ENCODE measurements at regions not wholly inside any gene's neighbourhood (a gene's known extent, or its start where the extent isn't known, plus 50 kb on each side); places are given as distances from the start of the nearest gene placed in this dataset.

DNA sequence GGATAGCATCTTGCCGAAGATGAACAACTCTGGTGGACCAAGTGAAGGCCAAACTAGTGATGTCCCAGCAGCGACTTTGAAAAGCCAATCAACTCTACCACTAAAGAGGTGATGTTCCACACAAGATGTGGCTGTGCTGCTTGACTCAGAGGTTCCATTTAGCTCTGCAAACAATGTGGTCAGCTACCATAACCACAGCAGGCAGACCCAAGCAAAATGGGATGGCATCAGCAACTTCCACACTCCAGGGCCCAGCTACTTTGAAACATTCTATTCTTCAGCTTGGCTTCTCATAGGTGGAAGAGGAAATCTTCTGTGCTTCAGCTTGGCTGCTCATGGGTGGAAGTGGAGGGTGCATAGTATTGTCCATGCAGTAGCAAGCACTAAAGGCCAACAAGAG lies 70.5 kb downstream of the IRX2 start:
- no peaks in the 10 kb centered on the region for H3K36me3 ChIP-seq (ENCODE audit: control insufficient read depth, insufficient read depth, low read length)
- no peak overlapping the region for H3K4me3 ChIP-seq (ENCODE audit: low read depth, low read length)
- H3K27me3 ChIP-seq (ENCODE audit: control insufficient read depth, insufficient read depth, low read length) = no peaks in the 10 kb centered on the region
- H3K27ac ChIP-seq (ENCODE audit: low read depth, low read length) = no peak overlapping the region
- H3K9ac ChIP-seq (ENCODE audit: low read length) = no peak overlapping the region
- peaks cover 4% of the 10 kb centered on the region; the same call in 1 of the 2 replicates for H3K4me1 ChIP-seq (ENCODE audit: control insufficient read depth, insufficient read depth, low read length)
- H3K9me3 ChIP-seq (ENCODE audit: control insufficient read depth, insufficient read depth, low read depth, low read length) = peaks cover 12% of the 10 kb centered on the region

DNA sequence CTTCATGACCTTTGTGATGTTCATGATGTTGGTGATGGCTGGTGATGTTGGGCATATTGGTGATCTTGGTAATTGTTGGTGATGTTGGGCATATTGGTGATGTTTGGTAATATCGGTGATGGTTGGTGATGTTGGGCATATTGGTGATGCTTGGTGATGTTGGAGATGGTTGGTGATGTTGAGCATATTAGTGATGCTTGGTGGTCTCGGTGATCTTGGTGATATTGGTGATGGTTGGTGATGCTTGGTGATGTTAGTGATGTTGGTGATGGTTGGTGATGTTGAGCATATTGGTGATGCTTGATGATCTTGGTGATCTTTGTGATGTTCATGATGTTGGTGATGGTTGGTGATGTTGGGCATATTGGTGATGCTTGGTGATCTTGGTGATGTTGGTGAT lies 73.8 kb downstream of the IRX2 start:
- H3K36me3 ChIP-seq (ENCODE audit: control insufficient read depth, insufficient read depth, low read length) = no peaks in the 10 kb centered on the region
- no peak overlapping the region for H3K9ac ChIP-seq (ENCODE audit: low read length)
- no peaks in the 10 kb centered on the region for H3K4me1 ChIP-seq (ENCODE audit: control insufficient read depth, insufficient read depth, low read length)
- H3K27me3 ChIP-seq (ENCODE audit: control insufficient read depth, insufficient read depth, low read length) = no peaks in the 10 kb centered on the region
- no peak overlapping the region for H3K4me3 ChIP-seq (ENCODE audit: low read depth, low read length)
- H3K9me3 ChIP-seq (ENCODE audit: control insufficient read depth, insufficient read depth, low read depth, low read length) = peaks cover 12% of the 10 kb centered on the region
- no peak overlapping the region for H3K27ac ChIP-seq (ENCODE audit: low read depth, low read length)

DNA sequence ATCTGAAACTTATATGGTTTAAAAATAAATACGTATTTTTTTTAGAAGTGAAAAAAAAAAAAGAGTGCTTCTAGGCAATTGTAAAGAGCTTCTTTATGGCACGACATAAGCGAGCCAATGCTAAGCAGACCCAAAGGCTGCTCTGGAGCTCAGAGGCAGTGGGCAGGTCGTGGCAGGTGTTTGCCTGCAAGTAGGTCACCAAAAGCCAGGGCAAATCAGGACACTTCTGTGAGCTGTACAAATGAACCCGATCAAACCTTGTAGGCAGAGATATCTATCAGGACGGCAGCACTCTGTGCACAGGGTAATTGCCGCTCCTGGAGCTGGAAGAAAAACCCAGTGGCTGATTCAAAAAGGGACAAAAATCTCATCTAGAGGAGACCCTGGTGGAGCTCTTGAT lies 75.9 kb downstream of the IRX2 start:
- Histone ChIP-seq H3K4me3 (ENCODE audit: low read depth, low read length) (no peak overlapping the region), H3K36me3 (ENCODE audit: control insufficient read depth, insufficient read depth, low read length) (no peaks in the 10 kb centered on the region), H3K4me1 (ENCODE audit: control insufficient read depth, insufficient read depth, low read length) (peaks cover 14% of the 10 kb centered on the region), H3K9ac (ENCODE audit: low read length) (no peak overlapping the region), H3K27me3 (ENCODE audit: control insufficient read depth, insufficient read depth, low read length) (no peaks in the 10 kb centered on the region), H3K27ac (ENCODE audit: low read depth, low read length) (no peak overlapping the region), H3K9me3 (ENCODE audit: control insufficient read depth, insufficient read depth, low read depth, low read length) (peaks cover 12% of the 10 kb centered on the region)

GRCh38 chr5:2674456-2674855 lies 77.0 kb downstream of the IRX2 start:
- H3K9ac ChIP-seq (ENCODE audit: low read length) = no peak overlapping the region
- peaks cover 12% of the 10 kb centered on the region for H3K9me3 ChIP-seq (ENCODE audit: control insufficient read depth, insufficient read depth, low read depth, low read length)
- no peaks in the 10 kb centered on the region for H3K36me3 ChIP-seq (ENCODE audit: control insufficient read depth, insufficient read depth, low read length)
- H3K4me3 ChIP-seq (ENCODE audit: low read depth, low read length) = no peak overlapping the region
- H3K27me3 ChIP-seq (ENCODE audit: control insufficient read depth, insufficient read depth, low read length) = no peaks in the 10 kb centered on the region
- H3K27ac ChIP-seq (ENCODE audit: low read depth, low read length) = no peak overlapping the region
- H3K4me1 ChIP-seq (ENCODE audit: control insufficient read depth, insufficient read depth, low read length) = peaks cover 15% of the 10 kb centered on the region

- Histone ChIP-seq H3K36me3 (ENCODE audit: control insufficient read depth, insufficient read depth, low read length) (no peaks in the 10 kb centered on the region), H3K4me1 (ENCODE audit: control insufficient read depth, insufficient read depth, low read length) (peaks cover 15% of the 10 kb centered on the region), H3K9ac (ENCODE audit: low read length) (no peak overlapping the region), H3K9me3 (ENCODE audit: control insufficient read depth, insufficient read depth, low read depth, low read length) (no peaks in the 10 kb centered on the region), H3K27me3 (ENCODE audit: control insufficient read depth, insufficient read depth, low read length) (no peaks in the 10 kb centered on the region), H3K27ac (ENCODE audit: low read depth, low read length) (no peak overlapping the region), H3K4me3 (ENCODE audit: low read depth, low read length) (no peak overlapping the region)
Measured at GRCh38 chr5:2670940-2671339, 80.5 kb downstream of the IRX2 start.

DNA sequence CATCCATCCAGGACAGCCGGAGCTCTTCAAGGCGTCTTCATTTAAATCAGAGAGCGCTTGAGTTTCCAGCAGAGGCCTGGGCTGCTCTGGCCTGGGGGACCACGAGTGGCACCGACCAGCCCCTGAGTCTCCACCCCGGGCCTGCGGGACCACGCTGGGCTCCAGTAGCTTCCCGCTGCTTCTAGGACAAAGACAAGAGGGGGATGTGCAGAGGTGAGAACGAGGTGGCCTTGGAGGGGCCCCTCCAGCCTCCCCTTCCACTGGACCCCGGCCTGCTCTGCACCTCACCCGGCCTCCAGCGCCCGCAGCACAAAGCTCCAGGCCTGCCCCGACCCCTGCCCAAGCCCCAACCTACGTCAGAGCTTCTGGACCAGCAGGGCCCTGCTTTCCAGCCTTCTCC lies 81.6 kb downstream of the IRX2 start:
- no peak overlapping the region for H3K9ac ChIP-seq (ENCODE audit: low read length)
- no peaks in the 10 kb centered on the region for H3K9me3 ChIP-seq (ENCODE audit: control insufficient read depth, insufficient read depth, low read depth, low read length)
- no peak overlapping the region for H3K4me3 ChIP-seq (ENCODE audit: low read depth, low read length)
- no peaks in the 10 kb centered on the region for H3K27me3 ChIP-seq (ENCODE audit: control insufficient read depth, insufficient read depth, low read length)
- H3K4me1 ChIP-seq (ENCODE audit: control insufficient read depth, insufficient read depth, low read length) = peaks cover 15% of the 10 kb centered on the region
- no peak overlapping the region for H3K27ac ChIP-seq (ENCODE audit: low read depth, low read length)
- no peaks in the 10 kb centered on the region for H3K36me3 ChIP-seq (ENCODE audit: control insufficient read depth, insufficient read depth, low read length)

DNA sequence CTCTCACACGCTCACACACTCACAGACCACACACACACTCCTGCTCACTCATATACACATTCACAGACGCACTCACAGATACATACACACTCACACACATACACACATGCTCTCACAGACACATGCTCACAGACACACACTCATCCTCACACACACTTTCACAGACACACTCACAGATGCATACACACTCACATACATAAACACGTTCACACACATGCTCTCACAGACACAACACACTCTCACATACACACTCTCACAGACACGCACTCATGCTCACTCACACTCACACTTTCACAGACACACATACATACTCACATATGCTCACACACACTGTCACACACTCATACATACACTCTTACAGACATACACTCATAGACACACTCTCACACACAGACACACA lies 82.2 kb downstream of the IRX2 start:
- no peak overlapping the region for H3K4me3 ChIP-seq (ENCODE audit: low read depth, low read length)
- H3K9me3 ChIP-seq (ENCODE audit: control insufficient read depth, insufficient read depth, low read depth, low read length) = no peaks in the 10 kb centered on the region
- no peaks in the 10 kb centered on the region for H3K36me3 ChIP-seq (ENCODE audit: control insufficient read depth, insufficient read depth, low read length)
- no peak overlapping the region for H3K9ac ChIP-seq (ENCODE audit: low read length)
- H3K4me1 ChIP-seq (ENCODE audit: control insufficient read depth, insufficient read depth, low read length) = peaks cover 15% of the 10 kb centered on the region
- H3K27me3 ChIP-seq (ENCODE audit: control insufficient read depth, insufficient read depth, low read length) = no peaks in the 10 kb centered on the region
- H3K27ac ChIP-seq (ENCODE audit: low read depth, low read length) = no peak overlapping the region

DNA sequence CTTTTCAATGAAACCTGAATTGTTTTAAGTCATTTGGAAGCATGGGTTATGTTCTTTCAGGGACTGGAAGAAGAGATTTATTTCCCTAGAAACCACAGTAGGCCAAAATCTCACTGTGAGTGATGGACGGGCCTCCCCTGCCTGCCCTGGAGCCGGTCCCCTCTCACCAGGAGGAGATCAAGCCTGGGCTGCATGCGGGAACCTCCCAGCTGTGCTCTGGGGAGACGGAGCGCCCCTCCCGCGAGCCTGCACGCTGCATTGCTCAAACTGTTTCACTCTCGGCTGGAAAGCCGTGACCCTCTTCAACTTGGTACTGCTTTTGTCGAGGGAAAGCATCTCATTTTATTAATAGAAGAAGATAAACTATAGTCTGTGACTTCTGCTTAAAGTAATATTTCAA lies 85.4 kb downstream of the IRX2 start:
- Histone ChIP-seq H3K27me3 (ENCODE audit: control insufficient read depth, insufficient read depth, low read length) (no peaks in the 10 kb centered on the region), H3K4me3 (ENCODE audit: low read depth, low read length) (no peak overlapping the region), H3K9me3 (ENCODE audit: control insufficient read depth, insufficient read depth, low read depth, low read length) (no peaks in the 10 kb centered on the region), H3K9ac (ENCODE audit: low read length) (no peak overlapping the region), H3K4me1 (ENCODE audit: control insufficient read depth, insufficient read depth, low read length) (peaks cover 7% of the 10 kb centered on the region), H3K36me3 (ENCODE audit: control insufficient read depth, insufficient read depth, low read length) (no peaks in the 10 kb centered on the region), H3K27ac (ENCODE audit: low read depth, low read length) (no peak overlapping the region)

DNA sequence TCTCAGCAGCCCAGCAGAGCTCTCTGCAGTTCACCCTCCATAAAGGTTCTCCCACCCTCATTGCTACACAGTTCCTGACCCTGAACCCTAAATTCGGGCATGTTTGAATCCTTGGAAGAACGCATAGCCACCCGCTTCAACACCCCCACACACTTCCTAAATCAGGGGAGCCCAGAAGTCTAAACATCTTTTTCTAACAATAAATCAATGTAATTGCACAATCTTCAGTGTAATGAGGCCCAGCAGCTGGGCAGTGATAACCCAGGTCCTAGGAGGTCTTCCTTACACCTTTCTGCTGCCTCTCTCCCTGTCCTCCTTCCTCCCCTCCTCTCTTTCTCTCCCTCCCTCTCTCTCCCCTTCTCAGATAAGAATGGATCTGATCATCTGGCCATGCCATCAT lies 88.0 kb downstream of the IRX2 start:
- H3K27me3 ChIP-seq (ENCODE audit: control insufficient read depth, insufficient read depth, low read length) = no peaks in the 10 kb centered on the region
- H3K9me3 ChIP-seq (ENCODE audit: control insufficient read depth, insufficient read depth, low read depth, low read length) = no peaks in the 10 kb centered on the region
- no peaks in the 10 kb centered on the region for H3K36me3 ChIP-seq (ENCODE audit: control insufficient read depth, insufficient read depth, low read length)
- H3K27ac ChIP-seq (ENCODE audit: low read depth, low read length) = no peak overlapping the region
- H3K4me1 ChIP-seq (ENCODE audit: control insufficient read depth, insufficient read depth, low read length) = no peaks in the 10 kb centered on the region
- no peak overlapping the region for H3K4me3 ChIP-seq (ENCODE audit: low read depth, low read length)
- no peak overlapping the region for H3K9ac ChIP-seq (ENCODE audit: low read length)

- no peak overlapping the region for H3K4me3 ChIP-seq (ENCODE audit: low read depth, low read length)
- H3K9me3 ChIP-seq (ENCODE audit: control insufficient read depth, insufficient read depth, low read depth, low read length) = no peaks in the 10 kb centered on the region
- H3K9ac ChIP-seq (ENCODE audit: low read length) = no peak overlapping the region
- H3K27me3 ChIP-seq (ENCODE audit: control insufficient read depth, insufficient read depth, low read length) = no peaks in the 10 kb centered on the region
- no peaks in the 10 kb centered on the region for H3K36me3 ChIP-seq (ENCODE audit: control insufficient read depth, insufficient read depth, low read length)
- no peak overlapping the region for H3K27ac ChIP-seq (ENCODE audit: low read depth, low read length)
- H3K4me1 ChIP-seq (ENCODE audit: control insufficient read depth, insufficient read depth, low read length) = no peaks in the 10 kb centered on the region; the same call in 1 of the 2 replicates
Measured at GRCh38 chr5:2660315-2660714, 91.2 kb downstream of the IRX2 start.

GRCh38 chr5:2658881-2659470 lies 92.5 kb downstream of the IRX2 start:
- H3K27ac ChIP-seq (ENCODE audit: low read depth, low read length) = no peak overlapping the region
- H3K9ac ChIP-seq (ENCODE audit: low read length) = no peak overlapping the region
- H3K9me3 ChIP-seq (ENCODE audit: control insufficient read depth, insufficient read depth, low read depth, low read length) = no peaks in the 10 kb centered on the region
- H3K4me1 ChIP-seq (ENCODE audit: control insufficient read depth, insufficient read depth, low read length) = no peaks in the 10 kb centered on the region; the same call in 1 of the 2 replicates
- no peaks in the 10 kb centered on the region for H3K36me3 ChIP-seq (ENCODE audit: control insufficient read depth, insufficient read depth, low read length)
- H3K4me3 ChIP-seq (ENCODE audit: low read depth, low read length) = no peak overlapping the region
- H3K27me3 ChIP-seq (ENCODE audit: control insufficient read depth, insufficient read depth, low read length) = no peaks in the 10 kb centered on the region

GRCh38 chr5:2658447-2658846 lies 93.0 kb downstream of the IRX2 start:
- Histone ChIP-seq H3K27ac (ENCODE audit: low read depth, low read length) (no peak overlapping the region), H3K9me3 (ENCODE audit: control insufficient read depth, insufficient read depth, low read depth, low read length) (no peaks in the 10 kb centered on the region), H3K36me3 (ENCODE audit: control insufficient read depth, insufficient read depth, low read length) (no peaks in the 10 kb centered on the region), H3K9ac (ENCODE audit: low read length) (no peak overlapping the region), H3K27me3 (ENCODE audit: control insufficient read depth, insufficient read depth, low read length) (no peaks in the 10 kb centered on the region), H3K4me3 (ENCODE audit: low read depth, low read length) (no peak overlapping the region), H3K4me1 (ENCODE audit: control insufficient read depth, insufficient read depth, low read length) (no peaks in the 10 kb centered on the region; the same call in 1 of the 2 replicates)

Measured in HUES6 (cell line).